ENCODE measurements at regions not wholly inside any gene's neighbourhood (a gene's known extent, or its start where the extent isn't known, plus 50 kb on each side); places are given as distances from the start of the nearest gene placed in this dataset.

DNA sequence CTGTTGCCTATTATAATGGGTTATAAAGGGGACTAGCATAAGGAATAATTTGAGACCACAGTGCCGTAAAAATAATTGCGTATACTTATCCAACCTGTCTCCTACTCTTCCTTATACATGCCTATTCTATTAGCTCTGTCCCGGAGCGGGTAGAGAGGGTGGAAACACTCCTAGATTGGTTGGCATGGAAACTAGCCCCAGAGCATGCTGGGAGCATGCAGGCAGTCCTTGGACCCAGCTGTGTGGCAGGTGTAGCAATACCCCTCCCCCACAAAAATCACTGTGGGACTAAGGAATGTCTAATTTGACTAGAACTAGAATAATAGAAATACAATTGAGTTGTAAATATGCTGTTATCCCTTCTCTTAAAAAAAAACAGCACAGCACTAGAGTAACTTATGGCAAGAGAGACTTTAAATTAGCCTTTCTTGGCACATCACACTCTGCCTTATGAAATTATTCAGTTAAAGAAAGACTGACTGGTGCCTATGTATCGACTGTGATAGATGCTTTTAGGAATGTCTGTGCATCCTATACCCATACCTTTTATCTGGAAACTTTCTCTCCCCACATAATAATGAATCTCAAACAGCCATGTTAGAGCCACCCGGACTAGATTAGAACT is 244.0 kb upstream of the DAAM1 start:
- no TSS peak for BruUV-seq (replicated peaks)
- Histone ChIP-seq H3K79me2 (ENCODE audit: insufficient read depth, low read depth, low read length) (no peaks in the 10 kb centered on the region), H3K4me1 (ENCODE audit: insufficient read depth, low read length, poor library complexity, severe bottlenecking) (no peaks in the 10 kb centered on the region), H3K9me2 (ENCODE audit: insufficient read depth, low read length) (no peaks in the 10 kb centered on the region), H2AFZ (ENCODE audit: low read length) (no peak overlapping the region), H3K4me2 (ENCODE audit: low read length) (no peak overlapping the region), H3K9me3 (ENCODE audit: low read length) (no peaks in the 10 kb centered on the region), H4K20me1 (ENCODE audit: insufficient read depth, low read length) (no peaks in the 10 kb centered on the region), H3K36me3 (ENCODE audit: insufficient read depth, low read length) (no peaks in the 10 kb centered on the region), H3K4me3 (ENCODE audit: low read depth, low read length, poor library complexity, severe bottlenecking) (no peak overlapping the region), H3K27ac (ENCODE audit: low read depth, low read length, poor library complexity, severe bottlenecking) (no peak overlapping the region)
- CTCF ChIA-PET (ENCODE audit: unreplicated experiment), result no interaction called here
- intact Hi-C loops (cut with micrococcal nuclease; ENCODE audit: unreplicated experiment), result no loop called here
- DNase-seq (ENCODE audit: low spot score), result no peak
- POLR2A ChIA-PET, result interaction anchor here (0.6 to 0.7 kb wide), 2 partner anchors 15 to 332 kb away, joined by 3 read pairs; no protein-coding TSS in a partner anchor
- TF ChIP-seq EZH2phosphoT487 (IDR thresholded peaks at IDR 0.05; ENCODE audit: borderline replicate concordance, low read depth, low read length), result no peak
- TF ChIP-seq, protein P1, sequence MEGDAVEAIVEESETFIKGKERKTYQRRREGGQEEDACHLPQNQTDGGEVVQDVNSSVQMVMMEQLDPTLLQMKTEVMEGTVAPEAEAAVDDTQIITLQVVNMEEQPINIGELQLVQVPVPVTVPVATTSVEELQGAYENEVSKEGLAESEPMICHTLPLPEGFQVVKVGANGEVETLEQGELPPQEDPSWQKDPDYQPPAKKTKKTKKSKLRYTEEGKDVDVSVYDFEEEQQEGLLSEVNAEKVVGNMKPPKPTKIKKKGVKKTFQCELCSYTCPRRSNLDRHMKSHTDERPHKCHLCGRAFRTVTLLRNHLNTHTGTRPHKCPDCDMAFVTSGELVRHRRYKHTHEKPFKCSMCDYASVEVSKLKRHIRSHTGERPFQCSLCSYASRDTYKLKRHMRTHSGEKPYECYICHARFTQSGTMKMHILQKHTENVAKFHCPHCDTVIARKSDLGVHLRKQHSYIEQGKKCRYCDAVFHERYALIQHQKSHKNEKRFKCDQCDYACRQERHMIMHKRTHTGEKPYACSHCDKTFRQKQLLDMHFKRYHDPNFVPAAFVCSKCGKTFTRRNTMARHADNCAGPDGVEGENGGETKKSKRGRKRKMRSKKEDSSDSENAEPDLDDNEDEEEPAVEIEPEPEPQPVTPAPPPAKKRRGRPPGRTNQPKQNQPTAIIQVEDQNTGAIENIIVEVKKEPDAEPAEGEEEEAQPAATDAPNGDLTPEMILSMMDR (conservative IDR thresholded peaks at IDR 0.05; ENCODE audit: low read length), result no peak

DNA sequence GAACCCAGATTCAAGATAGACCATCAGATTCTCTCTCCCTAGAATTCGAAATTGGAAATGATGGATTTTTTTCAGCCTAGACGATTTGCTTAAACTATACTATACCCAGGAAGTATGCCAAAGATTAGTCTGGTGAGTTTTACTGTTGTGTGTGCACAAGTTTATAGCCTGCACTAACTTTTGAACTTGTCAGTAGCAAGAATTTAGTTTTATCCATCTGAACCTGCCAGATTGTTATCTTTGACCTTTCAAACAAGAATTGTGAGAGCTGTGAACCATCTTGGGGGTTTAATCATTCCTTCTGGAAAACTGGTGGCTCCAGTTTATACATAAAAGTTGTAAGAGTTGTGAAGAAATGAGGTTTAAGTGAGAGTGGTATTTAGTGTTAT is 243.5 kb upstream of the DAAM1 start:
- Histone ChIP-seq H3K27ac (ENCODE audit: low read depth, low read length, poor library complexity, severe bottlenecking) (no peak overlapping the region), H3K4me3 (ENCODE audit: low read depth, low read length, poor library complexity, severe bottlenecking) (no peak overlapping the region), H3K36me3 (ENCODE audit: insufficient read depth, low read length) (no peaks in the 10 kb centered on the region), H2AFZ (ENCODE audit: low read length) (no peak overlapping the region), H4K20me1 (ENCODE audit: insufficient read depth, low read length) (no peaks in the 10 kb centered on the region), H3K4me1 (ENCODE audit: insufficient read depth, low read length, poor library complexity, severe bottlenecking) (no peaks in the 10 kb centered on the region), H3K4me2 (ENCODE audit: low read length) (no peak overlapping the region), H3K79me2 (ENCODE audit: insufficient read depth, low read depth, low read length) (no peaks in the 10 kb centered on the region), H3K9me2 (ENCODE audit: insufficient read depth, low read length) (no peaks in the 10 kb centered on the region), H3K9me3 (ENCODE audit: low read length) (no peaks in the 10 kb centered on the region)
- CTCF ChIA-PET (ENCODE audit: unreplicated experiment), result no interaction called here
- no peak for TF ChIP-seq EZH2phosphoT487 (IDR thresholded peaks at IDR 0.05; ENCODE audit: borderline replicate concordance, low read depth, low read length)
- TF ChIP-seq, protein P1 (conservative IDR thresholded peaks at IDR 0.05; ENCODE audit: low read length), result no peak
- POLR2A ChIA-PET, result no interaction called here
- intact Hi-C loops (cut with micrococcal nuclease; ENCODE audit: unreplicated experiment), result no loop called here
- BruUV-seq (replicated peaks), result no TSS peak
- DNase-seq (ENCODE audit: low spot score), result no peak

DNA sequence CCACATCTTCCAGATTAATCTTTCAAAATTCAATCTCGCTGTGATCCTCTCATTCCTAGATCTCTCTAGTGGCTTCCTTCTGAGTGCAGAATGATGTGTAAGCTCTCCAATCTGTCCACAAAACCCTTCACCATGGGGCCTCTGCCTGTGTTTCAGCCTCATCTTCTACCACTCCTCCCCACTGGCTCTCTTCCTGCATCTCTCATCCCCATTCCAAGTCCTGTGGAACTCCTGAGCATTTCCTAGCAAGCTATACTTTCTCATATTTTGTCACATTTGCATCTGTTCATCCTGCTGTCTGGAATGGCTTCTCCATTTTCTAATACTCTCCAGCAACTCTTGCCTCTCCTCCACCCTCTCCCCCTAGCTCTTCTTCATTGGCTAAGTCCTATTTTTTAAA is 242.0 kb upstream of the DAAM1 start:
- DNase-seq (ENCODE audit: low spot score), result no peak
- Histone ChIP-seq H3K27ac (ENCODE audit: low read depth, low read length, poor library complexity, severe bottlenecking) (no peak overlapping the region), H2AFZ (ENCODE audit: low read length) (no peak overlapping the region), H3K9me3 (ENCODE audit: low read length) (no peaks in the 10 kb centered on the region), H3K4me2 (ENCODE audit: low read length) (no peak overlapping the region), H3K36me3 (ENCODE audit: insufficient read depth, low read length) (no peaks in the 10 kb centered on the region), H3K79me2 (ENCODE audit: insufficient read depth, low read depth, low read length) (no peaks in the 10 kb centered on the region), H3K9me2 (ENCODE audit: insufficient read depth, low read length) (no peaks in the 10 kb centered on the region), H4K20me1 (ENCODE audit: insufficient read depth, low read length) (no peaks in the 10 kb centered on the region), H3K4me3 (ENCODE audit: low read depth, low read length, poor library complexity, severe bottlenecking) (no peak overlapping the region), H3K4me1 (ENCODE audit: insufficient read depth, low read length, poor library complexity, severe bottlenecking) (no peaks in the 10 kb centered on the region)
- CTCF ChIA-PET (ENCODE audit: unreplicated experiment), result no interaction called here
- intact Hi-C loops (cut with micrococcal nuclease; ENCODE audit: unreplicated experiment), result no loop called here
- TF ChIP-seq, protein P1 (conservative IDR thresholded peaks at IDR 0.05; ENCODE audit: low read length), result no peak
- TF ChIP-seq EZH2phosphoT487 (IDR thresholded peaks at IDR 0.05; ENCODE audit: borderline replicate concordance, low read depth, low read length), result no peak
- BruUV-seq (replicated peaks), result no TSS peak
- POLR2A ChIA-PET, result interaction anchor here (0.7 kb wide), 1 partner anchor 1609 kb away, joined by 3 read pairs; no protein-coding TSS in a partner anchor

All from OCI-LY7 (cell line).